ENCODE measurements at regions not wholly inside any gene's neighbourhood (a gene's known extent, or its start where the extent isn't known, plus 50 kb on each side); places are given as distances from the start of the nearest gene placed in this dataset.

DNA sequence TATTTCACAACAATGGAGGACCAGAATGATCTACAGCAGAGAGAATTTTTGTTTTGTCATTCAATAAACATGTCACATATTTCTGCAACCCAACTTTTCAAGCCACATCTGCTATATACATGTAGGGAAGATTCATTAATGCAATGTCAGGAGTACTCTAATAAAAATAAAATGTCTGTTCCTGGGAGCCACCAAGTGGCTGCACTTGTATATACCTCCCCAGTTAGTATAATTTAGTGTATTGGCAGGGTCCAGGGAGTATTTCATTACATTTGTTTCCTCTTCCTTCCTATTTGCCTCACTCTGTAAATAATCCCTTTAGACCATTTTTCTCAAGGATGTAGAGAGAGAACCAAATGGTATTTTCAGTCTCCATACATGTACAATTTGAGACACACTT lies 1169.0 kb downstream of the DIAPH3 start:
- Histone ChIP-seq H3K4me1 (ENCODE audit: control insufficient read depth in 4 of 4, insufficient read depth in 4 of 4, low read length in 3 of 4) (no peaks in the 10 kb centered on the region), H3K4me3 (ENCODE audit: low read depth in 1 of 3, low read length in 3 of 3) (no peak overlapping the region), H3K9me3 (ENCODE audit: control insufficient read depth in 4 of 4, low read length in 3 of 4) (no peaks in the 10 kb centered on the region), H3K27ac (ENCODE audit: low read depth in 1 of 2, low read length in 2 of 2) (no peak overlapping the region), H3K9ac (ENCODE audit: low read depth in 1 of 2, low read length in 2 of 2) (no peak overlapping the region), H3K36me3 (ENCODE audit: control insufficient read depth in 4 of 4, insufficient read depth in 3 of 4, low read depth in 1 of 4, low read length in 3 of 4) (no peaks in the 10 kb centered on the region), H3K27me3 (ENCODE audit: control insufficient read depth in 4 of 4, insufficient read depth in 4 of 4, low read length in 3 of 4) (no peaks in the 10 kb centered on the region)
- TF ChIP-seq, protein P1, sequence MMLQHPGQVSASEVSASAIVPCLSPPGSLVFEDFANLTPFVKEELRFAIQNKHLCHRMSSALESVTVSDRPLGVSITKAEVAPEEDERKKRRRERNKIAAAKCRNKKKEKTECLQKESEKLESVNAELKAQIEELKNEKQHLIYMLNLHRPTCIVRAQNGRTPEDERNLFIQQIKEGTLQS (IDR thresholded peaks at IDR 0.05), result no peak
- TF ChIP-seq RAD21 (IDR thresholded peaks at IDR 0.05) (peak in 1 of 2 donors; percentile 9), GABPA (IDR thresholded peaks at IDR 0.05 in 1 of 2, conservative IDR thresholded peaks at IDR 0.05 in 1 of 2) (no peak), NR2F2 (IDR thresholded peaks at IDR 0.05) (no peak), TAF1 (conservative IDR thresholded peaks at IDR 0.05) (no peak), FOXA2 (IDR thresholded peaks at IDR 0.05) (no peak)
- TF ChIP-seq, protein P2, sequence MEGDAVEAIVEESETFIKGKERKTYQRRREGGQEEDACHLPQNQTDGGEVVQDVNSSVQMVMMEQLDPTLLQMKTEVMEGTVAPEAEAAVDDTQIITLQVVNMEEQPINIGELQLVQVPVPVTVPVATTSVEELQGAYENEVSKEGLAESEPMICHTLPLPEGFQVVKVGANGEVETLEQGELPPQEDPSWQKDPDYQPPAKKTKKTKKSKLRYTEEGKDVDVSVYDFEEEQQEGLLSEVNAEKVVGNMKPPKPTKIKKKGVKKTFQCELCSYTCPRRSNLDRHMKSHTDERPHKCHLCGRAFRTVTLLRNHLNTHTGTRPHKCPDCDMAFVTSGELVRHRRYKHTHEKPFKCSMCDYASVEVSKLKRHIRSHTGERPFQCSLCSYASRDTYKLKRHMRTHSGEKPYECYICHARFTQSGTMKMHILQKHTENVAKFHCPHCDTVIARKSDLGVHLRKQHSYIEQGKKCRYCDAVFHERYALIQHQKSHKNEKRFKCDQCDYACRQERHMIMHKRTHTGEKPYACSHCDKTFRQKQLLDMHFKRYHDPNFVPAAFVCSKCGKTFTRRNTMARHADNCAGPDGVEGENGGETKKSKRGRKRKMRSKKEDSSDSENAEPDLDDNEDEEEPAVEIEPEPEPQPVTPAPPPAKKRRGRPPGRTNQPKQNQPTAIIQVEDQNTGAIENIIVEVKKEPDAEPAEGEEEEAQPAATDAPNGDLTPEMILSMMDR (IDR thresholded peaks at IDR 0.05; ENCODE audit: low read depth, low read length, missing input control), result no peak
- no peak for DNase-seq (ENCODE audit: low spot score)

DNA sequence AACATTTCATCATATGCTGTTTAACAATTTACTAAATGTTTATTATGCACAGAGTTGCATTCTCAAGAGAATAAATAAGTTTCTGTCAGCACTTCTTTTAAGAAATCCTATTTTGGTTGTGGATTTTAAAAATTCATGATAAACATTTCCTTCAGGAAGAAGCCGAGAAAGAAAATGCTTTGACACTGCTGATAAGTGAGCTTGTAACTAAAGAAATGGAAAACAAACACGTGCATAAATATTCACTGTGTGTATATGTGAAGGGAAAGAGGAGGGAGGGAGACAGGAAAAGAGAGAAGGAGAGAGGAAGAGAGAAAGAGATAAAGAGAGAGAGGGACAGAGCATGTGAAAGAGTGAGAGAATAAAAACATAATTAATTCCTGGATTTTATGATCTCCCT lies 1165.0 kb downstream of the DIAPH3 start:
- Histone ChIP-seq H3K4me1 (ENCODE audit: control insufficient read depth in 4 of 4, insufficient read depth in 4 of 4, low read length in 3 of 4) (no peaks in the 10 kb centered on the region), H3K36me3 (ENCODE audit: control insufficient read depth in 4 of 4, insufficient read depth in 3 of 4, low read depth in 1 of 4, low read length in 3 of 4) (no peaks in the 10 kb centered on the region), H3K9me3 (ENCODE audit: control insufficient read depth in 4 of 4, low read length in 3 of 4) (no peaks in the 10 kb centered on the region), H3K4me3 (ENCODE audit: low read depth in 1 of 3, low read length in 3 of 3) (no peak overlapping the region), H3K9ac (ENCODE audit: low read depth in 1 of 2, low read length in 2 of 2) (no peak overlapping the region), H3K27ac (ENCODE audit: low read depth in 1 of 2, low read length in 2 of 2) (no peak overlapping the region), H3K27me3 (ENCODE audit: control insufficient read depth in 4 of 4, insufficient read depth in 4 of 4, low read length in 3 of 4) (no peaks in the 10 kb centered on the region)
- no peak for DNase-seq (ENCODE audit: low spot score)
- WGBS, result 43% methylated on average over 2 of the region's 2 CpGs
- TF ChIP-seq EGR1 (IDR thresholded peaks at IDR 0.05; ENCODE audit: low read depth in 2 of 2) (no peak), YY1 (IDR thresholded peaks at IDR 0.05) (no peak), SP1 (IDR thresholded peaks at IDR 0.05) (no peak), HNF4A (conservative IDR thresholded peaks at IDR 0.05) (no peak), RAD21 (IDR thresholded peaks at IDR 0.05) (no peak), HNF4G (IDR thresholded peaks at IDR 0.05) (no peak), FOXA1 (IDR thresholded peaks at IDR 0.05) (no peak), GABPA (IDR thresholded peaks at IDR 0.05 in 1 of 2, conservative IDR thresholded peaks at IDR 0.05 in 1 of 2) (no peak), RXRA (IDR thresholded peaks at IDR 0.05) (no peak), TAF1 (conservative IDR thresholded peaks at IDR 0.05) (no peak), JUND (IDR thresholded peaks at IDR 0.05) (no peak), FOXA2 (IDR thresholded peaks at IDR 0.05) (no peak), NR2F2 (IDR thresholded peaks at IDR 0.05) (no peak)
- TF ChIP-seq, protein P1 (IDR thresholded peaks at IDR 0.05), result no peak
- TF ChIP-seq, protein P3, sequence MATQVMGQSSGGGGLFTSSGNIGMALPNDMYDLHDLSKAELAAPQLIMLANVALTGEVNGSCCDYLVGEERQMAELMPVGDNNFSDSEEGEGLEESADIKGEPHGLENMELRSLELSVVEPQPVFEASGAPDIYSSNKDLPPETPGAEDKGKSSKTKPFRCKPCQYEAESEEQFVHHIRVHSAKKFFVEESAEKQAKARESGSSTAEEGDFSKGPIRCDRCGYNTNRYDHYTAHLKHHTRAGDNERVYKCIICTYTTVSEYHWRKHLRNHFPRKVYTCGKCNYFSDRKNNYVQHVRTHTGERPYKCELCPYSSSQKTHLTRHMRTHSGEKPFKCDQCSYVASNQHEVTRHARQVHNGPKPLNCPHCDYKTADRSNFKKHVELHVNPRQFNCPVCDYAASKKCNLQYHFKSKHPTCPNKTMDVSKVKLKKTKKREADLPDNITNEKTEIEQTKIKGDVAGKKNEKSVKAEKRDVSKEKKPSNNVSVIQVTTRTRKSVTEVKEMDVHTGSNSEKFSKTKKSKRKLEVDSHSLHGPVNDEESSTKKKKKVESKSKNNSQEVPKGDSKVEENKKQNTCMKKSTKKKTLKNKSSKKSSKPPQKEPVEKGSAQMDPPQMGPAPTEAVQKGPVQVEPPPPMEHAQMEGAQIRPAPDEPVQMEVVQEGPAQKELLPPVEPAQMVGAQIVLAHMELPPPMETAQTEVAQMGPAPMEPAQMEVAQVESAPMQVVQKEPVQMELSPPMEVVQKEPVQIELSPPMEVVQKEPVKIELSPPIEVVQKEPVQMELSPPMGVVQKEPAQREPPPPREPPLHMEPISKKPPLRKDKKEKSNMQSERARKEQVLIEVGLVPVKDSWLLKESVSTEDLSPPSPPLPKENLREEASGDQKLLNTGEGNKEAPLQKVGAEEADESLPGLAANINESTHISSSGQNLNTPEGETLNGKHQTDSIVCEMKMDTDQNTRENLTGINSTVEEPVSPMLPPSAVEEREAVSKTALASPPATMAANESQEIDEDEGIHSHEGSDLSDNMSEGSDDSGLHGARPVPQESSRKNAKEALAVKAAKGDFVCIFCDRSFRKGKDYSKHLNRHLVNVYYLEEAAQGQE (IDR thresholded peaks at IDR 0.05), result no peak
- TF ChIP-seq, protein P4, sequence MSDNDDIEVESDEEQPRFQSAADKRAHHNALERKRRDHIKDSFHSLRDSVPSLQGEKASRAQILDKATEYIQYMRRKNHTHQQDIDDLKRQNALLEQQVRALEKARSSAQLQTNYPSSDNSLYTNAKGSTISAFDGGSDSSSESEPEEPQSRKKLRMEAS (IDR thresholded peaks at IDR 0.05), result no peak
- TF ChIP-seq, protein P2 (IDR thresholded peaks at IDR 0.05; ENCODE audit: low read depth, low read length, missing input control), result no peak
